ENCODE measurements at regions not wholly inside any gene's neighbourhood (a gene's known extent, or its start where the extent isn't known, plus 50 kb on each side); places are given as distances from the start of the nearest gene placed in this dataset.
"Not testable (repeated sequence)": the region's sequence is repeated elsewhere in the genome, so short reads cannot be mapped to it uniquely, and the experiment has no call there.

- Histone ChIP-seq H3K27me3 (ENCODE audit: insufficient read depth, low read length, poor library complexity, severe bottlenecking) (no peaks in the 10 kb centered on the region), H3K9ac (ENCODE audit: low read depth, low read length, poor library complexity, severe bottlenecking) (no peak overlapping the region), H3K36me3 (ENCODE audit: insufficient read depth, low read length) (no peaks in the 10 kb centered on the region), H3K4me1 (ENCODE audit: insufficient read depth, low read length, poor library complexity, severe bottlenecking) (no peaks in the 10 kb centered on the region), H2AFZ (ENCODE audit: low read length) (no peak overlapping the region), H3K4me3 (ENCODE audit: low read length, poor library complexity, severe bottlenecking) (no peak overlapping the region), H3K9me2 (replicated peaks; ENCODE audit: low read depth, low read length) (no peaks in the 10 kb centered on the region), H3K79me2 (ENCODE audit: insufficient read depth, low read length) (no peaks in the 10 kb centered on the region), H3K9me3 (ENCODE audit: insufficient read depth, low read depth, low read length) (no peaks in the 10 kb centered on the region), H3K4me2 (ENCODE audit: low read depth, low read length, poor library complexity, severe bottlenecking) (no peak overlapping the region), H4K20me1 (ENCODE audit: insufficient read depth, low read length, poor library complexity, severe bottlenecking) (no peaks in the 10 kb centered on the region), H3F3A (ENCODE audit: low read depth) (no peaks in the 10 kb centered on the region)
- TF ChIP-seq CTCF (conservative IDR thresholded peaks at IDR 0.05; ENCODE audit: low read length): peak; percentile 36
- no peak for TF ChIP-seq EZH2phosphoT487 (IDR thresholded peaks at IDR 0.05; ENCODE audit: borderline replicate concordance)
Measured at GRCh38 chr10:6786579-6787031, 206.5 kb upstream of the PRKCQ start.

GRCh38 chr10:6784429-6784828 lies 204.4 kb upstream of the PRKCQ start:
- not testable (repeated sequence) for H3K79me2 ChIP-seq (ENCODE audit: insufficient read depth, low read length); H3K4me3 ChIP-seq (ENCODE audit: low read length, poor library complexity, severe bottlenecking); H3F3A ChIP-seq (ENCODE audit: low read depth); H3K9me3 ChIP-seq (ENCODE audit: insufficient read depth, low read depth, low read length); H2AFZ ChIP-seq (ENCODE audit: low read length); H3K27me3 ChIP-seq (ENCODE audit: insufficient read depth, low read length, poor library complexity, severe bottlenecking); H3K9me2 ChIP-seq (replicated peaks; ENCODE audit: low read depth, low read length); H3K4me1 ChIP-seq (ENCODE audit: insufficient read depth, low read length, poor library complexity, severe bottlenecking); H3K9ac ChIP-seq (ENCODE audit: low read depth, low read length, poor library complexity, severe bottlenecking); H3K4me2 ChIP-seq (ENCODE audit: low read depth, low read length, poor library complexity, severe bottlenecking); H3K36me3 ChIP-seq (ENCODE audit: insufficient read depth, low read length); H4K20me1 ChIP-seq (ENCODE audit: insufficient read depth, low read length, poor library complexity, severe bottlenecking)

- Histone ChIP-seq H3K27me3 (ENCODE audit: insufficient read depth, low read length, poor library complexity, severe bottlenecking) (no peaks in the 10 kb centered on the region), H3K4me1 (ENCODE audit: insufficient read depth, low read length, poor library complexity, severe bottlenecking) (no peaks in the 10 kb centered on the region), H3K9ac (ENCODE audit: low read depth, low read length, poor library complexity, severe bottlenecking) (no peak overlapping the region)
Measured at GRCh38 chr10:6783471-6783870, 203.4 kb upstream of the PRKCQ start.

More at GRCh38 chr10:6783471-6783870, 203.4 kb upstream of the PRKCQ start:
- Histone ChIP-seq H3K4me2 (ENCODE audit: low read depth, low read length, poor library complexity, severe bottlenecking) (no peak overlapping the region), H3K4me3 (ENCODE audit: low read length, poor library complexity, severe bottlenecking) (no peak overlapping the region), H4K20me1 (ENCODE audit: insufficient read depth, low read length, poor library complexity, severe bottlenecking) (no peaks in the 10 kb centered on the region), H3K9me3 (ENCODE audit: insufficient read depth, low read depth, low read length) (no peaks in the 10 kb centered on the region), H3K36me3 (ENCODE audit: insufficient read depth, low read length) (no peaks in the 10 kb centered on the region), H3K79me2 (ENCODE audit: insufficient read depth, low read length) (no peaks in the 10 kb centered on the region), H3F3A (ENCODE audit: low read depth) (no peaks in the 10 kb centered on the region), H2AFZ (ENCODE audit: low read length) (no peak overlapping the region), H3K9me2 (replicated peaks; ENCODE audit: low read depth, low read length) (no peaks in the 10 kb centered on the region)
- TF ChIP-seq CTCF (conservative IDR thresholded peaks at IDR 0.05; ENCODE audit: low read length): no peak
- TF ChIP-seq EZH2phosphoT487 (IDR thresholded peaks at IDR 0.05; ENCODE audit: borderline replicate concordance): no peak

Data from Loucy (cell line).